ENCODE measurements at regions not wholly inside any gene's neighbourhood (a gene's known extent, or its start where the extent isn't known, plus 50 kb on each side); places are given as distances from the start of the nearest gene placed in this dataset.

- H3K4me1 ChIP-seq (ENCODE audit: control insufficient read depth in 1 of 2, insufficient read depth in 2 of 2, low read length in 2 of 2), result no peaks in the 10 kb centered on the region
- no peak overlapping the region for H3K27ac ChIP-seq (ENCODE audit: low read length)
- no peaks in the 10 kb centered on the region for H3K36me3 ChIP-seq (ENCODE audit: control insufficient read depth in 1 of 2, insufficient read depth in 2 of 2, low read length in 2 of 2)
- no peaks in the 10 kb centered on the region for H3K9me3 ChIP-seq (ENCODE audit: control insufficient read depth in 1 of 2, low read length in 2 of 2)
- no peaks in the 10 kb centered on the region for H3K27me3 ChIP-seq (ENCODE audit: low read depth, low read length)
- H3K4me3 ChIP-seq (ENCODE audit: low read depth in 1 of 2, low read length in 2 of 2), result no peak overlapping the region
These were observed 1679.1 kb upstream of the PCDH20 start for GRCh38 chr13:63094717-63095116.

GRCh38 chr13:63093907-63094469 lies 1678.3 kb upstream of the PCDH20 start:
- Histone ChIP-seq H3K4me3 (ENCODE audit: low read depth in 1 of 2, low read length in 2 of 2) (no peak overlapping the region), H3K9me3 (ENCODE audit: control insufficient read depth in 1 of 2, low read length in 2 of 2) (no peaks in the 10 kb centered on the region), H3K4me1 (ENCODE audit: control insufficient read depth in 1 of 2, insufficient read depth in 2 of 2, low read length in 2 of 2) (no peaks in the 10 kb centered on the region), H3K27ac (ENCODE audit: low read length) (no peak overlapping the region), H3K27me3 (ENCODE audit: low read depth, low read length) (no peaks in the 10 kb centered on the region), H3K36me3 (ENCODE audit: control insufficient read depth in 1 of 2, insufficient read depth in 2 of 2, low read length in 2 of 2) (no peaks in the 10 kb centered on the region)

GRCh38 chr13:63092456-63092855 lies 1676.8 kb upstream of the PCDH20 start:
- no peaks in the 10 kb centered on the region for H3K9me3 ChIP-seq (ENCODE audit: control insufficient read depth in 1 of 2, low read length in 2 of 2)
- no peak overlapping the region for H3K27ac ChIP-seq (ENCODE audit: low read length)
- H3K4me1 ChIP-seq (ENCODE audit: control insufficient read depth in 1 of 2, insufficient read depth in 2 of 2, low read length in 2 of 2), result no peaks in the 10 kb centered on the region
- no peaks in the 10 kb centered on the region for H3K27me3 ChIP-seq (ENCODE audit: low read depth, low read length)
- no peaks in the 10 kb centered on the region for H3K36me3 ChIP-seq (ENCODE audit: control insufficient read depth in 1 of 2, insufficient read depth in 2 of 2, low read length in 2 of 2)
- no peak overlapping the region for H3K4me3 ChIP-seq (ENCODE audit: low read depth in 1 of 2, low read length in 2 of 2)

- H3K4me1 ChIP-seq (ENCODE audit: control insufficient read depth in 1 of 2, insufficient read depth in 2 of 2, low read length in 2 of 2), result no peaks in the 10 kb centered on the region
- H3K4me3 ChIP-seq (ENCODE audit: low read depth in 1 of 2, low read length in 2 of 2), result no peak overlapping the region
- no peaks in the 10 kb centered on the region for H3K27me3 ChIP-seq (ENCODE audit: low read depth, low read length)
- no peak overlapping the region for H3K27ac ChIP-seq (ENCODE audit: low read length)
- H3K9me3 ChIP-seq (ENCODE audit: control insufficient read depth in 1 of 2, low read length in 2 of 2), result no peaks in the 10 kb centered on the region
- no peaks in the 10 kb centered on the region for H3K36me3 ChIP-seq (ENCODE audit: control insufficient read depth in 1 of 2, insufficient read depth in 2 of 2, low read length in 2 of 2)
These were observed 1674.9 kb upstream of the PCDH20 start for GRCh38 chr13:63090524-63090923.

GRCh38 chr13:63088226-63088625 lies 1672.6 kb upstream of the PCDH20 start:
- H3K4me1 ChIP-seq (ENCODE audit: control insufficient read depth in 1 of 2, insufficient read depth in 2 of 2, low read length in 2 of 2), result no peaks in the 10 kb centered on the region
- H3K27ac ChIP-seq (ENCODE audit: low read length), result no peak overlapping the region
- no peak overlapping the region for H3K4me3 ChIP-seq (ENCODE audit: low read depth in 1 of 2, low read length in 2 of 2)
- no peaks in the 10 kb centered on the region for H3K9me3 ChIP-seq (ENCODE audit: control insufficient read depth in 1 of 2, low read length in 2 of 2)
- H3K27me3 ChIP-seq (ENCODE audit: low read depth, low read length), result no peaks in the 10 kb centered on the region
- H3K36me3 ChIP-seq (ENCODE audit: control insufficient read depth in 1 of 2, insufficient read depth in 2 of 2, low read length in 2 of 2), result no peaks in the 10 kb centered on the region

GRCh38 chr13:63086286-63086685 lies 1670.6 kb upstream of the PCDH20 start:
- no peaks in the 10 kb centered on the region for H3K36me3 ChIP-seq (ENCODE audit: control insufficient read depth in 1 of 2, insufficient read depth in 2 of 2, low read length in 2 of 2)
- no peaks in the 10 kb centered on the region for H3K4me1 ChIP-seq (ENCODE audit: control insufficient read depth in 1 of 2, insufficient read depth in 2 of 2, low read length in 2 of 2)
- H3K27me3 ChIP-seq (ENCODE audit: low read depth, low read length), result no peaks in the 10 kb centered on the region
- no peaks in the 10 kb centered on the region for H3K9me3 ChIP-seq (ENCODE audit: control insufficient read depth in 1 of 2, low read length in 2 of 2)
- no peak overlapping the region for H3K27ac ChIP-seq (ENCODE audit: low read length)
- H3K4me3 ChIP-seq (ENCODE audit: low read depth in 1 of 2, low read length in 2 of 2), result no peak overlapping the region

- Histone ChIP-seq H3K27ac (ENCODE audit: low read length) (no peak overlapping the region), H3K9me3 (ENCODE audit: control insufficient read depth in 1 of 2, low read length in 2 of 2) (no peaks in the 10 kb centered on the region), H3K4me1 (ENCODE audit: control insufficient read depth in 1 of 2, insufficient read depth in 2 of 2, low read length in 2 of 2) (no peaks in the 10 kb centered on the region), H3K36me3 (ENCODE audit: control insufficient read depth in 1 of 2, insufficient read depth in 2 of 2, low read length in 2 of 2) (no peaks in the 10 kb centered on the region), H3K4me3 (ENCODE audit: low read depth in 1 of 2, low read length in 2 of 2) (no peak overlapping the region), H3K27me3 (ENCODE audit: low read depth, low read length) (no peaks in the 10 kb centered on the region)
These were observed 1670.2 kb upstream of the PCDH20 start for GRCh38 chr13:63085851-63086250.

GRCh38 chr13:63081400-63082014 lies 1665.9 kb upstream of the PCDH20 start:
- no peaks in the 10 kb centered on the region for H3K27me3 ChIP-seq (ENCODE audit: low read depth, low read length)
- H3K27ac ChIP-seq (ENCODE audit: low read length), result no peak overlapping the region
- no peaks in the 10 kb centered on the region for H3K36me3 ChIP-seq (ENCODE audit: control insufficient read depth in 1 of 2, insufficient read depth in 2 of 2, low read length in 2 of 2)
- H3K4me3 ChIP-seq (ENCODE audit: low read depth in 1 of 2, low read length in 2 of 2), result no peak overlapping the region
- H3K9me3 ChIP-seq (ENCODE audit: control insufficient read depth in 1 of 2, low read length in 2 of 2), result no peaks in the 10 kb centered on the region
- no peaks in the 10 kb centered on the region for H3K4me1 ChIP-seq (ENCODE audit: control insufficient read depth in 1 of 2, insufficient read depth in 2 of 2, low read length in 2 of 2)

GRCh38 chr13:63075126-63075525 lies 1659.5 kb upstream of the PCDH20 start:
- no peaks in the 10 kb centered on the region for H3K4me1 ChIP-seq (ENCODE audit: control insufficient read depth in 1 of 2, insufficient read depth in 2 of 2, low read length in 2 of 2)
- no peak overlapping the region for H3K27ac ChIP-seq (ENCODE audit: low read length)
- H3K27me3 ChIP-seq (ENCODE audit: low read depth, low read length), result no peaks in the 10 kb centered on the region
- H3K36me3 ChIP-seq (ENCODE audit: control insufficient read depth in 1 of 2, insufficient read depth in 2 of 2, low read length in 2 of 2), result no peaks in the 10 kb centered on the region
- no peaks in the 10 kb centered on the region for H3K9me3 ChIP-seq (ENCODE audit: control insufficient read depth in 1 of 2, low read length in 2 of 2)
- no peak overlapping the region for H3K4me3 ChIP-seq (ENCODE audit: low read depth in 1 of 2, low read length in 2 of 2)

- no peak overlapping the region for H3K27ac ChIP-seq (ENCODE audit: low read length)
- no peaks in the 10 kb centered on the region for H3K27me3 ChIP-seq (ENCODE audit: low read depth, low read length)
- H3K36me3 ChIP-seq (ENCODE audit: control insufficient read depth in 1 of 2, insufficient read depth in 2 of 2, low read length in 2 of 2), result no peaks in the 10 kb centered on the region
- H3K9me3 ChIP-seq (ENCODE audit: control insufficient read depth in 1 of 2, low read length in 2 of 2), result no peaks in the 10 kb centered on the region
- H3K4me1 ChIP-seq (ENCODE audit: control insufficient read depth in 1 of 2, insufficient read depth in 2 of 2, low read length in 2 of 2), result no peaks in the 10 kb centered on the region
- H3K4me3 ChIP-seq (ENCODE audit: low read depth in 1 of 2, low read length in 2 of 2), result no peak overlapping the region
These were observed 1634.6 kb upstream of the PCDH20 start for GRCh38 chr13:63050287-63050686.

GRCh38 chr13:63048653-63049052 lies 1633.0 kb upstream of the PCDH20 start:
- Histone ChIP-seq H3K36me3 (ENCODE audit: control insufficient read depth in 1 of 2, insufficient read depth in 2 of 2, low read length in 2 of 2) (no peaks in the 10 kb centered on the region), H3K4me1 (ENCODE audit: control insufficient read depth in 1 of 2, insufficient read depth in 2 of 2, low read length in 2 of 2) (peaks cover 0 to 5% of the 10 kb centered on the region in 2 donors), H3K9me3 (ENCODE audit: control insufficient read depth in 1 of 2, low read length in 2 of 2) (no peaks in the 10 kb centered on the region), H3K27me3 (ENCODE audit: low read depth, low read length) (no peaks in the 10 kb centered on the region), H3K4me3 (ENCODE audit: low read depth in 1 of 2, low read length in 2 of 2) (no peak overlapping the region), H3K27ac (ENCODE audit: low read length) (no peak overlapping the region)

Data from muscle layer of duodenum (tissue), 2 donors.